ENCODE measurements at regions not wholly inside any gene's neighbourhood (a gene's known extent, or its start where the extent isn't known, plus 50 kb on each side); places are given as distances from the start of the nearest gene placed in this dataset.

DNA sequence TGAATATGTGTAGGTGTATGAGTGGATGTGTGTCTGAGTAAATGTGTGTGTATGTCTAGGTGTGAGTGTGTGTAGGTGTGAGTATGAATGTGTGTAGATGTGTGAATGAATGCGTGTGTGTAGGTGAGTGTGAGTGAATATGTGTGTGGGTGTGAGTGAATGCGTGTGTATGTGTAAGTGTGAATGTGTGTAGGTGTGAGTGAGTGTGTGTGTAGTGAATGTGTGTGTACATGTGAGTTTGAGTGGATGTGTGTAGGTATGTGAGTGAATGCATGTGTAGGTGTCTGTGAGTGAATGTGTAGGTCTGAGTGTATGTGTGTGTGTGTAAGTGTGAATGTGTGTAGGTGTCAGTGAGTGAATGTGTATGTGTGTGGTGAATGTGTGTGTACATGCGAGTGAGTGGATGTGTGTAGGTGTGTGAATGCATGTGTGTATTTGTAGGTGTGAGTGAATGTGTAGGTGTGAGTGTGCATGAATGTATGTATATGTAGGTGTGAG lies 201.0 kb upstream of the ZNF536 start:
- no peak for DNase-seq (ENCODE audit: low read depth)

DNA sequence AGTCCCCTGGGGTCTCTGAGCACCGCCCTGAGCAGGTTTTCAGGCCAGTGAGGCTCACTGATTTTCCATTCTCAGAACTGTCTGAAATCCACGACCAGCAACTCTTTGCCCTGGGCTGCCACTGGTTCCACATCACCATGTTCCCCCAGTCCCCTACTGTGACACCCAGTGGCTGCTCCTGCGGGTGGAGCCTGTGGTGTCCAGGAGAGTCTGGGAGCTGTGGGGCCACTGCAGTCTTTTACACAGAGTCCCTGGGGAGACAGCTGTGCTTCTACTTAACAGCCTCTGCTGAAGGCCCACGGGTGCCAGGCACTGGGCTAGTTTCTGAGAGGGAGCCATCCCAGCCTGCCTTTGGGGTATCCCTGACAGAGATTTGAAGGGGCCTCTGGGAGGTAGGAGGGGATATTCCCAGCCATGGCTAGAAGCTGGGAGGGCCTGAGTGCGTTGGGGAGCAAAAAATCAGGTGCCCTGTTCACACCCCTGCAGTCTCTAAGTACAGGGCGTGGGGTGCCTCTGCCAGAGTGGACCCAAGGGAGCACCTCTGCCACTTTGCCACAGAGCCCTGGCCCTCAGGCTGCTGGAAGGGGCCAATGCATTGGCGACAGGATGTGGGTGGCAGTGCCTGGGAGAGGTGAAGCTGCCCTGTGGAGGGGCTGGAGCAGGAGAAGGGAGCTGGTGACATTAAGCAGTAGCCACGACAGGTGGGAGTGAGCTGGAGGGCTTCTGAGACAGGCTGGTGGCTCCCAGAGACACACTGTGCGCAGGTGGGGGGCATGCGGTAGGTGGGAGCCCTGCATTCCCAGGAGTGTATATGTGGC lies 200.2 kb upstream of the ZNF536 start:
- DNase-seq (ENCODE audit: low read depth): no peak

DNA sequence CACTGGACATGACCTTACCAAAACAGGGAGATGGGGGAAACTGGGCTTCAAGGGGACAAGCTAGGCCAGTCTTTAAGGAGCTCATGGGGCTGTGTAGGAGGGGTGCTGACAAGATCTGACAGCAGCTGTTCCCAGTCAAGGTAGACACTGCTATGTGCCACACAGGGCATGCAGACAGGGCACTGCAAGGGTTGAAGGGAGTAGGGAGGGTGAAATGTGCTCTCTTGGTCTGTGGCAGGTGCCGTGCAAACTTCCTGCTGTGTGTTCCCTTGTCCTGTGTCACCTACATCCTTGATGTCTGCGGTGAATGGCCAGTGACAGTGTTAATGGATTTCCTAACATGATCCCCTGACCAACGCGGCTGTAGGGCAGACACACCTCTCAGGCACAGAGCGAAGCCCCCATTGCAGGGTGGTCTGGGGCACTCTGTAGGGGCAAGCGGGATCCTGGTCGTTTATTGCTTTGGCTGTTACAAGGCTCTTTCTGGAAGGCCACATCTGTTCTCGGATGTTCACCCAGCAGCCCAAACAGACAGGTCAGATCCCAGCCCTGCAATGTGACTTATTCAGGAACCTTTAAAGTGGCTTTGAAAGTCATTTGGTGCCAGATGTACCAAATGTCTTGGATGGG lies 199.5 kb upstream of the ZNF536 start:
- DNase-seq (ENCODE audit: low read depth): no peak

DNA sequence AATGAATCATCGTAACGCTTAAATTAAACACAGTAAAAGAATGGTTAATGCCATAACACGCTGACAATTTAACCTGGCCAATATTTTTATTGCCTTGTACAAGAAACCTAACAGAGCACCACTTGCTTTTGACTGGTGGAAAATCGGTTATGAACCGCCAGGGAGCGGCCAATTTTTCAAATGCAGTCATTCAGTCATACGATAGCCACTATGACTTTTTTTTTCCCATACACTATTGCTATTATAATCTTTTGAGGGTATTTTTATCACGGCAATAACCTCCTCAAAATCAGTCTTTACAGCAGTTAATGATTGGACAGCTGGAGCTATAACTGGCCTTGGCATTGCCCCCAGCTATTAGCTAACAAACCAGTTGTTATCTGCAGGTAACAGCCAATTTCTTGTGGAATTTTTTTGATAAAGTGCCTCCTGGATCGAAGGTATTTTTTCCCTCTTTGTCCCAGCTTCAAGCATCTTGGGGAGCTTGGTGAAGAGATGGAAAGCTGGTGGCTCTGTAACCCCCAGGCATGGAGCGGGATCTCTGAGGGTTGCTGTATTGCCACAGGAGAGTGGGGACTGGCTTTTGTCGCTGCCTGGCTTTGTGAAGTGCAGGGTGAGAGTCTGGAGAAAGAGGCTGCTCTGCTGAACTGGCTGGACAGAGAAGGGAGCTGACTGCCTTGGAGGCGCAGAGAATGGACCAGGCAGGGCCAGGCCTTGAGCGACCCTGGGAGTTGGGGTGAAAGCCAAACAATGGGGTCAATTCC lies 198.4 kb upstream of the ZNF536 start:
- no peak for DNase-seq (ENCODE audit: low read depth)

DNA sequence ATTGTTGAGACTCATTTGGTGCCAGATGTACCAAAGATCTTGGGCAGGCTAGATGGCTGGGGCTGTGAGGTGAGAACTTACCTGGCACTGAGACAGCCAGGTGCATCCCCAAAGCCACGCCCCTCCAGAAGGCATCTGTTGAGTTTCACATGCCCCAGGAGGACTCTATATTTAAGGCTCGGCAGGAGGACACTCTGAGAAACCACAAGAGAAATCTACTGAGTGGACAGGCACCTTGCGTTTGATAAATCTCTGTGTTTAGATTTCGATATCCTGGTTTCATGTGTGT lies 197.9 kb upstream of the ZNF536 start:
- DNase-seq (ENCODE audit: low read depth): no peak

DNA sequence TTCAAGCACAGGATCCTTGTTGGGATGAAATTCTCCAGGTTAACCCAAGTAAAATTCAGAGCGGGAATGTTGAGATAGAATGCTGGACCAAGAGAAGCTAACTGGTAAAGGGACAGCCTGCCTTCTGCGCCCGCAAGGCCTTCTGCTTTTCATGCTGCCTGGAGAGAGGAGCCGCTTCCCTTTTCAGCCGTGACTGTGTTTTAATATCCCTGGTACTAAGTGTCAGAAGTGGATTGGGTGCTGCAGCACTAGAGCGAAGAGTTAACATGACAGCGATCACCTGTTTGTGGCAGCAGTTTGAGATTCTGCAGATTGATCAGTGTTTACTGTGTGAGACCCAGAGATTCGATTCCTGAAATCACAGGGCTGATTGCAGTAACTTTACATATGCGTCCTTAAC lies 197.4 kb upstream of the ZNF536 start:
- no peak for DNase-seq (ENCODE audit: low read depth)

DNA sequence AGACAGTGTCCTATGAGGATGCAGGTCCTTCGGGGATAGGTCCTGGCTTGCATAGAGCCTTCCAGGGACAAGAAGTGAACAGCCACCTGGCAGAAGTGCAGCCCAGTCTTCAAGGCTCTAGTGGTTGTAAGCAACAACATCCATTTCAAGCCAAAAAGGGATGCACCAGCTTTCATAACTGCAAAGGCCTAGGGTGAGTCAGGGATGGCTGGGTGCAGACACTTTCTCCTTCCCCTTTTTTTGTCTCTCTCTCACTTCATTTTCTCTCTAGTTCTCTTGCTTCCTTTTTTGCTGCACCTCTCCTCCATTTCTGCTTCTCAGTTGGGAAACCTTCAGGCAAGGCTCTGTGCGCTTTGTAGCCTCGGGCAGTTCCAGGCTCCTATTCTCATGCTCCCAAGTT lies 196.2 kb upstream of the ZNF536 start:
- DNase-seq (ENCODE audit: low read depth): no peak

DNA sequence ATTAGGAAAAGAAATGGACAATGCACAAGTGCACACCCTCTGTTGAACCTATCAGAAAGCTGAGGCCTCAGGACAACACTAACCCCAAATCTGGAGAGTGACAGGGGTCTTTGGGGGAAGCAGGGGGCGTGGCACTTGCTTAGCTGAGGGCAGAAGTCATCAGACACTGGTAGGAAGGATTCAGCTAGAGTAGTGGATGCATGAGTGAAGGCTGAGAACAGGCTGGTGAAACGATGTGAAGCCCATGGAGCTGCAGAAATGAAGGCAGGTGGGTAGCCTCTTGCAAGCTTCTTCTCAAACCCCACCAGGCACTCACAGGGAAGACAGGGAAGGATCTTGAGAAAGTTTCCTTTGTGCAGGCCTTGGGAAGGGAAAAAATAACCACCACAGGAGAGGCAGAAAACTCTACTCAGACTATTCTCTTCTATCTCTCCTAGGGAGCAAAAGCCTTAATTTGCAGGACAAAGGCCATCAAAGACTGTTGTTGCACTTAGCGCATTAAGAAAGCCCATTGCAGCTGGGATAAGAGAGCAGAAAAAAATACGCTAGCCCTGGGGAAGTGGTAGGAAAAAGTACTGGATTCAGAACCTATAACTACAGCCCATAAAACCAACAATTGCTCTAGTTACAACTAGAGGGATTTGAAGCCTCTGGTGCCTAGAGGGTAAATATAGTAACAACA lies 193.3 kb upstream of the ZNF536 start:
- no peak for DNase-seq (ENCODE audit: low read depth)

DNA sequence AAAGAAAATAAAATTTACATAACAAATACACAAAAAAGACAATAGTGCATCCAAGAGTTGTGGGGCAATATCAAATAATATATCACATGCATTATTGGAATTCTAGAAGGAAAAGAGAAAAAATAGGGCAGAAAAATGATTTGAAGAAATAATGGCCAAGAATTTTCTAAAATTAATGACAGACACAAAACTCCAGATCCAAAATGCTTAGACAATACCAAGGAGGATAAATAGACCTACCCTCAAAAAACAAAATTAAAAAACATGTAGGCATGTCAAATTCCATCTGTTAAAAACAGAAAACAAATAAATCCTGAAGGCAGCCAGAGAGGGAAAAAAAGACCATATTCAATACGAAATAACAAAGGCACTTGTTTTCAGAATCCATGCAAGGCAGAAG lies 191.5 kb upstream of the ZNF536 start:
- no peak for DNase-seq (ENCODE audit: low read depth)

DNA sequence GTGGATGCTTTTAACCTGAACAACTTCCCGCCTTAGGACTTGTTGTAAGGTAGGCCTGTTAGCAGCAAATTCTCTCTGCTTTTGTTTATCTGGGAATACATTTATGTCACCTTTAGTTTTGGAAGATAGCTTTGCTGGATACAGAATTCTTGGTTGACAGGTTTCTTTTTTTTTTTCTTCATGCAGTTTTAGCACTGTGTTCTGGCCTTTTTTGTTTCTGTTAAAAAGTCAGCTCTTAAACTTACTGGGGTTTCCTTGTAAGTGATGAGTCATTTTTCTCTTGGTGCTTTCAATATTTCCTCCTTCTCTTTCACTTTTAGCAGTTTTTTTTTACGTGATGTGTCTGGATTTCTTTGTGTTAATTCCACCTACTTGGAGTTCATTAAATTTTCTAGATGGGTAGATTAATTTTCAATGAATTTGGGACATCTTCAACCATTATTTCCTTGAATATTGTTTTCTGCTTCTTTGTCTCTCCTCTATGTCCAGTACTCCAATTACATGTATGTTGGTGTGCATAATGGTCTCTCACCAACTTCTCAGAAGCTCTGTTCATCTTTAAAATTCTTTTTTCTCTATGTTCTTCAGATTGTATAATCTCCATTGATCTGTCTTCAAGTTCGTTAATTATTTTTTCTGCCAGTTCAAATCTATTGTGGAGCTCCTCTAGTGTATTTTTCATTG lies 188.2 kb upstream of the ZNF536 start:
- DNase-seq (ENCODE audit: low read depth): no peak

DNA sequence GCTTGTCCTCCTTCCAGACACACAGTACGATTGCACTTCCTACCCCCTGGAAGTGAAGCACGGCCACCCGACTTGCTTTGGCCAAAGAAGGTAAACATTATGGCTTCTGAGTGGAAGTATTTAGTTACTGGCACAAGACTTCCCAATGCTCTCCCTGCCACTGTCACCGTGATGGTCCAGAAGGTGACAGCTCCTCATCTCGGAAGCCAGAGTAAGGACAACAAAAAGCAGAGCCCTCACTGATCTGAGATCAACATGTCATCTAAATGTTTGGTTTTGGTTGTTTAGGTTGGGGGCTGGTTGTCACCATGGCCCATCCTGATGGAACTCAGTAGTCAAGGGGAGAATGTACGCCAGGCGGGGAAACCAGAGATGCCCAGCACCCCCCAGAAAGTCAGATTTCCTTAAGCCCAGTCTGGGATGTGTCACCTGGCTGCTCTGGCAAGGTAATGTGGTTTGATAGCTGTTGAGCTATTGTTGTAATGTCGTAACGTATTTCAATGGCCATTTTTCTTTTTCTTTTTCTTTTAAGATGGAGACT lies 170.1 kb upstream of the ZNF536 start:
- DNase-seq (ENCODE audit: low read depth): no peak

DNA sequence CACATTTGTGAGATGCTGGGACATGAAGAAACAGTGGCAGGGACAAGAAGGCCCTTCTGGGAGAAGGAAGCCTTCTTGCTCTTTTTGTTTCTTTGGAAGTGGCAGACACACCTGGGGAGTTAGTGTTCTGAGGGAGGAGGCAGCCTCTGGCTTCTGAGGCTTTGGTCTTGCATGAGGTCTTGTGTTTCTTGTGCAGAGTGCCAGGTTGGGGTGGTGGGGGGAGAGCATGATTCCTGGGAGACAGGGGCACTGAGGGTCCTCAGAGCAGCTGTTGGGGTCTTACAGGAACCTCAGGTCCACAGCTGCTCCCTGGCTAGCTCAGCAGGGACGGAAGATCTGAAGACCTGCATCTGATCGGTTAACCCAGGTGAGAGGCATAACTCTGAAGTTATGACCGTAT lies 167.5 kb upstream of the ZNF536 start:
- no peak for DNase-seq (ENCODE audit: low read depth)

DNA sequence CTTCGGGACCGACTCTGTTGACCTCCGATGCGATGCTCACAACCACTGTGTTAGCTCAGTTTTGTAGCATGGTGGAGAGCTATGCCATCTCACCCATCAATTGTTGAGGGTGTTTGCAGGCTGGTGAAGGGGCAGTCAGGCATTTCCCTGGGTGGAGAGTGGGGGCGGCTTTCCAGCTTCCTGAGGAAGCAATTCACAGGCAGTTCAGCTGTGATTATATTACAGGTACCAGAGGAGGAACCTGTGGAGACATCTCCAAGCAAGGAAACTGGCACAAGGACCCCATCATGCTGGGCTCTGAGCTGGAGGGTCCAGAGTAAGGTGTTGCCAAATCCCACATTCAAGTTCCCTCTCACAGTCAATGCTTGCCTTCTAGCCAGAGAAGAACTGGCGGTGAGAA lies 166.0 kb upstream of the ZNF536 start:
- DNase-seq (ENCODE audit: low read depth): no peak

DNA sequence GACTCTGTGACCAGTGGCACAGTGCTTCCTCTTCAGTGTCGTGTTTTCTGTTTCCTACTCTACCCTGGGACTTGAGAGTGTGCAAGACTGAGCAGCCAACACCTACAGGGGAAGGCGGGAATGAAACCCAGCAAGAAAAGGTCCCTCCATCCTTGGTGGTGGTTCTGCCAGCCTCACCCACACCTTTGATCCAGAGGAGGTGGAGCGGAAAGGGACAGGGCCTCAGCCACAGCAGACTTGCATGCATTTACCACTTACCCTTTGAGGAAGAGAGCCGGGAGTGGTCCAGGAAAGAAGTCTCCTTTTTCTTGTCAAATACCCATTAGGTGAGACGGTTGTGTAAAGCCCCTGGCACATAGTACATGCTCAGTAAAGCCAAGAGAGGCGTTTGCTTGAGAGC lies 164.8 kb upstream of the ZNF536 start:
- DNase-seq (ENCODE audit: low read depth): no peak

DNA sequence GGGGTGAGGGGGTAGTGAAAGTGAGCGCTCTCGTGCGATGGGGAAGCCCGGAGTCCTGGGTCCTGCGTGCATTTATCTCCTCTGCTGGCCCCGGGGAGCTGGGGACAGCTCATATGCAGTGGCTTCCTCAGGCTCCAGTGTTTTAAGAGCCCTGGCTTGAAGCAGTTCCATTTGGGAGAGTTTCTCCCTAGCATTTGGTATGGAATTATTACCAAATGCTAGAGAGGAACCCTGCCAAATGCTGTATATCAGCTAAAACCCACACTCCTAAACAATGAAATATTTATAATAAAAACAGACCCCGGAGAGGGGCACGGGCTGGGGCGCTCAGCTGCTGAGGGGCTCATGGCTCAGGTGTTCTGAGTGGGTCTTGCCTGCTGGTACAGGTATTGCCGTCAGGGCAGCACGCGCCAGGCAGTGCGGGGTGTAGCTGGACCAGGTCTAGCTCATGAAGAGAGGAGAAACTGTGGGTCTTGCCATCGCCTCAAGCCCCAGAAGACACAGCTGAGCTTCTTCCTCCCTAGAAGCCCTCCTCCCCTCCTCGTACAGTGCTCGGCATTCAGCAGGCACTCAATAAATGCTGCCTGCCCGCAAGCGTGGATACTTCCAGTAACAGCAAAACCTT lies 163.6 kb upstream of the ZNF536 start:
- no peak for DNase-seq (ENCODE audit: low read depth)

DNA sequence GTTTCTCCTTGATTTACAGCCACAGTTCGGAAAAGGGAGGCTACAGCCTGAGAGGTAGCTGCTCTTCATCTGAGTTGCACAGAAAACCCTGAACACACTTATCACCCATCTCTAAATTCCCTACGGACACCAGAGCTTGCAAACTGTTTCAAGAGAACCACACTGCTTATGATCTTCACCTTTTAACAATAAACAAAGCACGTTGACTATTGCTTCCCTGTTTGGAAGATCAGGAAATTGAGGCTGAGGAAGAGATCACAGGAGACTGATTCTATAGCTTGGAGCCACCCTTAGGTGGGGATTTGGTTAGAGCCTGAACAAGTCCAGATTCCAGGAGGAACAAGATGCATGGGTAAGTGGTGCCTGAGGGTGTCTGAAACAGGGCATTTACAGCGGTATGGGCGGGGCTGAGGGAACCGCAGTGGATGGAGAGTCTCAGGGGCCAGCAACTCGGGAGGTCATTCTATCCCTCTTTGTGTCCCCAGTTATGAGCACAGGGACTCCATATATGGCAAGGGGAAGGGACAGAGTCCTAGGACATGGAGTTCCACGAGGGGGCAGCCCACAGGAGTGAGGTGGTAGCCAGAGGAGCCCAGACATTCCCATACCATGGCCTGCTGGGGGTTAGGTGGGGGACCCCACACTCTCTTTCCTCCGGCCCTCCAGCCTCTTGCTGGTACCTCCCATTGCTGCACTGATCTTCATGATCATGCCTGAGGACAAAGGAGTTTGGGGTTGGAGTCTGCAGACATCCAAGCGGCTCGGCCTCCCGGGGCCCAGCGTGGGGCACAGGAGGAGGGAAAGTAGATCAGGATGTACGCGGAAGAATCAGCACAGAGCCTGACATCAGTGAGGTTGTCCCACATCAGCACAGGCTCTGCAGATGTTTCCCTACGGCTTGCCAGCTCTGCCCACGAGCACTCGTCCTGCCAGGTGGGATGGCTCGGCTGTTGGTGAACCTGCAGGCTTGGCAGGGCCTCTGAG lies 162.3 kb upstream of the ZNF536 start:
- DNase-seq (ENCODE audit: low read depth): no peak

DNA sequence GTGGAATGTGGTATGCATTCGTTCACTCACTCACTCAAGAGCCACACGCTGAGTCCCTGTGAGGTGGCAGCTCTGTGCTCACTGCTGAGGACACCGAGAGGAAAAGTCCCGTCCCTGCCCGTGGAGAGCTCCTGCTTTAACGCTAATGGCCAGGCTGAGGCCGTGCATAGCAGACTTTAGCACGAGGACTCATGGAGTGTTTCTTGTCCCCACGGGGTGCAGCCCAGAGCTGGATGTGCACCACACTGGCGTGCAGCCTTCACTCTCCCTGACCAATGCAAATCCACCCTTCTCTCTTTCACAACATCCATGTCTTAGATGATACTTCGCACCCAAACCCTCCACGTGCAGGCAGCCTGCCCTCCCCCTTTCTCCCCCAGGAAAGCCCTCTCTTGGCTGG lies 159.6 kb upstream of the ZNF536 start:
- DNase-seq (ENCODE audit: low read depth): no peak

DNA sequence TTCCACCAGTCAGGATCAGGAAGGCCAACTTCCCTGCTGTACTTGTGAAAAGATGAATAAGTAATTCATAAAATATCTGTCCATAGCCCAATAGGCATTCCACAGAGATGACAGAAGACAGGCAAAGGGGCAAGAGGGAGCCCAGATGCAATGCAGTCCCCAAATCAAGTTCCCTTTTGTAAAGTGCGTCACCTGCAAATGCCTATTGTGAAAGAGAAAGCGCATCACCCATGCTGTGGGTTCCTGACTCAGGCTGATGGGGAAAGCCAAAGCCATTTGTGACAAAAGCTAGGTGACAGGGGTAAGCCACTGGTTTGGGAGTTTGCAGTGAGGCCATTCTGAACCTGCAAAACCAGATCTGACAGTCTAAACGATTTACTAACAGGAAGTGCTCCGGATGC lies 157.5 kb upstream of the ZNF536 start:
- DNase-seq (ENCODE audit: low read depth): no peak

DNA sequence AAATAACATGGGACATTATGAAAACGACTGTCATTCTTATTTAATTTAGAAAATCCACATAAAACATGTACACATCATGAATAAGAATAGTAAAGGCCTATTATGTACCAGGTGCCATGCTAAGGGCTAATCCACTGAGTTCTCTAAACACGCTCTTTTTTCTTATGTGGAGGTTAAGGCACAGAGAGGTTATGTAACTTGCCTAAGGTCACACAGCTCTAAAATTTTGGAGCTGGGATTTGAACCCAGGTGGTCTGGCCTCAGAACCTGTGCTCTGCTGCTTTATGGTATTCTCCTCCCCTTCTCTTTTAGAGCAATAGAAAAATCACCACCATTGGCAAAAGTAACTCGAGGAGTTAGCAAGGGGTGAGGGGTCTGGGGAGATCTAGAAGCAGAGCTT lies 156.9 kb upstream of the ZNF536 start:
- no peak for DNase-seq (ENCODE audit: low read depth)

DNA sequence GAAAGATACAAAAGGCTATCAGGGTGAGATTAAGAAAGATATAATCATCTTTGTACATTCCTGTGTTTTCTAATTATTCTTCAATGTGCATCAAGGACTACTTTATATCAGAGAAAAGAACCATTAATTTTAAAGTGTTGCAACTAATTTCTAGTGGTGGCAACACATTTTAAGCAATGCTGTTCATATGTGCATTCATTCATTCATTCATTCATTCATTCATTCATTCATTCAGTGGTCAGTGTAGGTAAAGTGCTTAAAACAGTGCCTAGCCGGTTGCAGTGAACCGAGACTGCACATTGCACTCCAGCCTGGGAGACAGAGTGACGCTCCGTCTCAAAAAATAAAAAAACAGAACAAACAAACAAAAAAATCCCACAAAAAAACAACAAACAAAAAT lies 155.7 kb upstream of the ZNF536 start:
- DNase-seq (ENCODE audit: low read depth): no peak

All from T follicular helper cell (primary cell).